Endothelial cell of umbilical vein (primary cell): ENCODE measurements at regions not wholly inside any gene's neighbourhood (a gene's known extent, or its start where the extent isn't known, plus 50 kb on each side); places are given as distances from the start of the nearest gene placed in this dataset.

ENCODE experiments used
- BruUV-seq: library from RNA; stranded (reverse); fragments of 400-500 nt; replicated peaks from 2 replicates; lab custom pipeline; 2021; lab: Mats Ljungman, UMichigan
- CTCF ChIA-PET: fragments of 300-600, 350-600 bp; sonication (Branson Sonifier 250); formaldehyde crosslinking; loops from one replicate; lab custom pipeline; 2021; ENCODE audit warnings: antibody characterized with exemption, inconsistent platforms; lab: Charles Lee
- POLR2A ChIA-PET: fragments of 300-600, 350-600 bp; sonication (Branson Sonifier 250); formaldehyde crosslinking; loops from one replicate; lab custom pipeline; 2021; ENCODE audit warnings: antibody characterized with exemption, inconsistent platforms; lab: Charles Lee
- DNase-seq: peaks from one replicate; pipeline ENCODE4 v3.0.0-alpha.2; 2011; ENCODE audit warnings: low read depth, low spot score
- FAIRE-seq: peaks from 2 replicates; lab custom pipeline; 2011; peaks lifted over from hg19 to GRCh38; lab: Jason Lieb, UNC
- H2AFZ ChIP-seq: 2 replicates; pipeline ENCODE4 v1.6.0; 2012; ENCODE audit warnings: low read depth, low read length, control low read depth, inconsistent platforms
- H3K27ac ChIP-seq: 2 replicates; pipeline ENCODE4 v1.5.1; 2011; ENCODE audit warnings: low read depth, mild to moderate bottlenecking, control low read depth, low read length, moderate library complexity; ENCODE audit not compliant: insufficient read depth
- H3K27me3 ChIP-seq, 2 experiments: 2 replicates each; pipeline versions ENCODE4 v1.6.0 to v1.6.1; 2011; ENCODE audit warnings: low read length in 2 of 2, mixed read lengths in 1 of 2; ENCODE audit not compliant: control insufficient read depth in 2 of 2, insufficient read depth in 2 of 2
- H3K36me3 ChIP-seq, 2 experiments: 2 replicates in 1 of 2; 3 replicates in 1 of 2; pipeline ENCODE4 v1.5.1; 2011; ENCODE audit warnings: low read length in 2 of 2, mild to moderate bottlenecking in 1 of 2, moderate library complexity in 1 of 2; ENCODE audit not compliant: control insufficient read depth in 2 of 2, insufficient read depth in 2 of 2; ENCODE audit errors: extremely low read depth in 1 of 2
- H3K4me1 ChIP-seq: 3 replicates; pipeline ENCODE4 v1.5.1; 2011; ENCODE audit warnings: mild to moderate bottlenecking, low read length; ENCODE audit not compliant: control insufficient read depth, insufficient read depth; ENCODE audit errors: extremely low read depth
- H3K4me2 ChIP-seq: 2 replicates; pipeline ENCODE4 v1.6.1; 2011; ENCODE audit warnings: low read length, control low read depth, mixed read lengths; ENCODE audit not compliant: insufficient read depth
- H3K4me3 ChIP-seq, 3 experiments: fragments of 200-600 bp in 1 of 3; sonication (generic), shearing (Covaris generic) in 1 of 3; replicated peaks in 1 of 3; 2 replicates each; pipeline ENCODE4 v1.5.1; 2011 to 2016; ENCODE audit warnings: control low read depth in 3 of 3, low read length in 3 of 3, mild to moderate bottlenecking in 2 of 3, inconsistent platforms in 1 of 3, low read depth in 1 of 3, moderate library complexity in 1 of 3; ENCODE audit not compliant: insufficient read depth in 1 of 3
- H3K79me2 ChIP-seq: 2 replicates; pipeline ENCODE4 v1.6.0; 2012; ENCODE audit warnings: low read length, inconsistent platforms; ENCODE audit not compliant: control insufficient read depth, insufficient read depth
- H3K9ac ChIP-seq: replicated peaks from 2 replicates; pipeline ENCODE3; 2011; ENCODE audit warnings: low read length, control low read depth; ENCODE audit not compliant: insufficient read depth; ENCODE audit errors: extremely low read depth
- H3K9me1 ChIP-seq: replicated peaks from 3 replicates; pipeline ENCODE4 v1.6.0; 2011; ENCODE audit warnings: mild to moderate bottlenecking, low read length; ENCODE audit not compliant: control insufficient read depth, insufficient read depth; ENCODE audit errors: extremely low read depth
- H3K9me3 ChIP-seq: replicated peaks from 2 replicates; pipeline ENCODE4 v1.5.1; 2012; ENCODE audit warnings: low read length, inconsistent platforms; ENCODE audit not compliant: control insufficient read depth, insufficient read depth
- H4K20me1 ChIP-seq: replicated peaks from 2 replicates; pipeline ENCODE3; 2011; ENCODE audit warnings: mild to moderate bottlenecking, low read length; ENCODE audit not compliant: control insufficient read depth, insufficient read depth; ENCODE audit errors: extremely low read depth
- EZH2 ChIP-seq: IDR thresholded peaks from 2 replicates; pipeline ENCODE4 v1.6.1; 2012; ENCODE audit warnings: borderline replicate concordance, low read depth, mild to moderate bottlenecking, moderate library complexity, low read length, inconsistent platforms; ENCODE audit not compliant: severe bottlenecking
- FOS ChIP-seq: IDR thresholded peaks from 2 replicates; pipeline ENCODE4 v1.6.1; 2011; ENCODE audit warnings: mild to moderate bottlenecking, low read length, moderate library complexity, borderline replicate concordance; ENCODE audit not compliant: insufficient read depth
- GATA2 ChIP-seq: IDR thresholded peaks from 2 replicates; pipeline ENCODE4 v1.7.0; 2011; ENCODE audit warnings: low read depth, mild to moderate bottlenecking, moderate library complexity, mixed read lengths, low read length; ENCODE audit not compliant: insufficient read length, insufficient read depth
- JUN ChIP-seq: IDR thresholded peaks from 2 replicates; pipeline ENCODE4 v1.6.1; 2011; ENCODE audit warnings: borderline replicate concordance, low read depth; ENCODE audit not compliant: insufficient read length, insufficient read depth
- MYC ChIP-seq: IDR thresholded peaks from one replicate; pipeline ENCODE4 v1.6.1; 2011; ENCODE audit warnings: mild to moderate bottlenecking, low read depth, low read length
- POLR2A ChIP-seq: IDR thresholded peaks from 2 replicates; pipeline ENCODE4 v1.6.1; 2012; ENCODE audit warnings: low read depth, mild to moderate bottlenecking, control low read depth, low read length
- POLR2AphosphoS5 ChIP-seq: IDR thresholded peaks from 2 replicates; pipeline ENCODE4 v1.6.1; 2012; ENCODE audit warnings: low read depth, mild to moderate bottlenecking, control low read depth, low read length, moderate library complexity; ENCODE audit not compliant: insufficient read depth
- dilution Hi-C: fragments of 300-500 bp; cut with MboI; formaldehyde crosslinking; loops from one replicate; pipeline ENCODE4 v1.15.0; 2019; ENCODE audit warnings: low sequenced_read_pairs; ENCODE audit not compliant: extremely low pct_ligation_motif_present
- intact Hi-C: fragments of 100-400 bp; cut with micrococcal nuclease; formaldehyde crosslinking; loops from one replicate; pipeline ENCODE4 v1.10.0; 2022
- TF ChIP-seq, protein P1 (sequence below), 2 donors: IDR thresholded peaks; 1 replicate in 1 of 2; 2 replicates in 1 of 2; pipeline ENCODE4 v1.5.1; 2011; ENCODE audit warnings: low read length in 2 of 2, mild to moderate bottlenecking in 2 of 2, moderate library complexity in 2 of 2, control low read depth in 1 of 2, inconsistent platforms in 1 of 2, low read depth in 1 of 2; ENCODE audit not compliant: insufficient read depth in 1 of 2; ENCODE audit errors: extremely low read depth in 1 of 2
- TF ChIP-seq, protein P2 (sequence below): IDR thresholded peaks from 2 replicates; pipeline ENCODE4 v1.6.1; 2011; ENCODE audit not compliant: insufficient read depth, insufficient read length

DNA sequence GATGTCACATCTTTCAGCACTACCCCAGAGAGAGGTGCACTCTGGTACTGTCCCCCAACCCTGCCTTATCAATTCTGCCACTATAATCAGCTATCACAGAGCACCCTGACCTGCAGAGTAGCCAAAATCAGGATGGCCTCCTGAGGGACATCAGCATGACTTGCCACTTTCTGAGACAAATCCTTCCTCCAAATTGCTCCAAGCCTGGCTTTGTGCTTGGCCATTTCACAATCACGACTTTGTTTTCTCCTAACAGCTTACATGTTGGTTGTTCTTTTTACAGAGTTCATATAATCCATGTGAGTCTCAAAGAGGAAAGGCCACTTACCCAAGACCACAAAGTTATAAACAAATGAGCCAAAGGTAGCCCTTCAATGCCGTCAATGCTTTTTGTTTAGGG, 449.0 kb upstream of the CDH5 start:
- no peak overlapping the region for H3K4me3 ChIP-seq
- no TSS peak for BruUV-seq
- TF ChIP-seq, protein P1, sequence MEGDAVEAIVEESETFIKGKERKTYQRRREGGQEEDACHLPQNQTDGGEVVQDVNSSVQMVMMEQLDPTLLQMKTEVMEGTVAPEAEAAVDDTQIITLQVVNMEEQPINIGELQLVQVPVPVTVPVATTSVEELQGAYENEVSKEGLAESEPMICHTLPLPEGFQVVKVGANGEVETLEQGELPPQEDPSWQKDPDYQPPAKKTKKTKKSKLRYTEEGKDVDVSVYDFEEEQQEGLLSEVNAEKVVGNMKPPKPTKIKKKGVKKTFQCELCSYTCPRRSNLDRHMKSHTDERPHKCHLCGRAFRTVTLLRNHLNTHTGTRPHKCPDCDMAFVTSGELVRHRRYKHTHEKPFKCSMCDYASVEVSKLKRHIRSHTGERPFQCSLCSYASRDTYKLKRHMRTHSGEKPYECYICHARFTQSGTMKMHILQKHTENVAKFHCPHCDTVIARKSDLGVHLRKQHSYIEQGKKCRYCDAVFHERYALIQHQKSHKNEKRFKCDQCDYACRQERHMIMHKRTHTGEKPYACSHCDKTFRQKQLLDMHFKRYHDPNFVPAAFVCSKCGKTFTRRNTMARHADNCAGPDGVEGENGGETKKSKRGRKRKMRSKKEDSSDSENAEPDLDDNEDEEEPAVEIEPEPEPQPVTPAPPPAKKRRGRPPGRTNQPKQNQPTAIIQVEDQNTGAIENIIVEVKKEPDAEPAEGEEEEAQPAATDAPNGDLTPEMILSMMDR (IDR thresholded peaks at IDR 0.05; ENCODE audit: extremely low read depth in 1 of 2, insufficient read depth in 1 of 2, low read depth in 1 of 2, low read length in 2 of 2), result no peak
- no peak for TF ChIP-seq JUN
- TF ChIP-seq, protein P2, sequence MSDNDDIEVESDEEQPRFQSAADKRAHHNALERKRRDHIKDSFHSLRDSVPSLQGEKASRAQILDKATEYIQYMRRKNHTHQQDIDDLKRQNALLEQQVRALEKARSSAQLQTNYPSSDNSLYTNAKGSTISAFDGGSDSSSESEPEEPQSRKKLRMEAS, result no peak
- TF ChIP-seq POLR2AphosphoS5, result no peak
- no peak for TF ChIP-seq POLR2A
- TF ChIP-seq EZH2, result no peak
- no peak for TF ChIP-seq GATA2
- no peak for TF ChIP-seq FOS
- no peak for TF ChIP-seq MYC
- ChIA-PET POLR2A (no interaction called here), CTCF (no interaction called here)
- intact Hi-C loops (no loop called here), dilution Hi-C loops (no loop called here)
- H3K27ac ChIP-seq, result no peak overlapping the region
- H2AFZ ChIP-seq, result no peak overlapping the region
- DNase-seq, result no peak
- H3K9me3 ChIP-seq, result no peaks in the 10 kb centered on the region
- no peaks in the 10 kb centered on the region for H3K79me2 ChIP-seq
- H3K9ac ChIP-seq, result no peak overlapping the region
- no peaks in the 10 kb centered on the region for H3K36me3 ChIP-seq
- no peaks in the 10 kb centered on the region for H3K27me3 ChIP-seq
- no peaks in the 10 kb centered on the region for H4K20me1 ChIP-seq
- no peaks in the 10 kb centered on the region for H3K9me1 ChIP-seq
- no peak for FAIRE-seq
- H3K4me2 ChIP-seq, result no peak overlapping the region
- no peaks in the 10 kb centered on the region for H3K4me1 ChIP-seq
